ENCODE measurements at regions not wholly inside any gene's neighbourhood (a gene's known extent, or its start where the extent isn't known, plus 50 kb on each side); places are given as distances from the start of the nearest gene placed in this dataset.

- TF ChIP-seq POLR2AphosphoS5 (IDR thresholded peaks at IDR 0.05; ENCODE audit: borderline replicate concordance, low read depth, low read length) (no peak), EZH2 (IDR thresholded peaks at IDR 0.05) (no peak)
Measured at GRCh38 chr16:64364894-64365293, 757.0 kb downstream of the CDH11 start.

All from SK-N-MC (cell line).